H1 (cell line): ENCODE measurements at regions not wholly inside any gene's neighbourhood (a gene's known extent, or its start where the extent isn't known, plus 50 kb on each side); places are given as distances from the start of the nearest gene placed in this dataset.

Experiments used
- EZH2 ChIP-seq: fragments of 200-600 bp; sonication (generic); IDR thresholded peaks from 2 replicates; pipeline ENCODE4 v1.7.1; 2012; ENCODE audit warnings: low read depth, mild to moderate bottlenecking, moderate library complexity, low read length, inconsistent platforms; ENCODE audit not compliant: severe bottlenecking
- JUND ChIP-seq: IDR thresholded peaks from 2 replicates; pipeline ENCODE4 v1.6.1; 2011; ENCODE audit warnings: mild to moderate bottlenecking, improper control_type of control experiment, low read length
- KDM5A ChIP-seq: fragments of 200-600 bp; IDR thresholded peaks from 2 replicates; pipeline ENCODE4 v1.7.1; 2012; ENCODE audit warnings: mild to moderate bottlenecking, low read length, inconsistent platforms, mixed read lengths
- POLR2A ChIP-seq, 2 experiments: IDR thresholded peaks; 1 replicate in 1 of 2; 2 replicates in 1 of 2; pipeline ENCODE4 v1.6.1; 2011; ENCODE audit warnings: low read depth in 2 of 2, low read length in 2 of 2, mild to moderate bottlenecking in 2 of 2; ENCODE audit errors: control extremely low read depth in 1 of 2
- SP2 ChIP-seq: IDR thresholded peaks from 2 replicates; pipeline ENCODE4 v1.6.1; 2012; ENCODE audit warnings: mild to moderate bottlenecking, low read length, inconsistent platforms
- TEAD4 ChIP-seq: IDR thresholded peaks from 2 replicates; pipeline ENCODE4 v1.6.1; 2012; ENCODE audit warnings: low read depth, low read length, inconsistent platforms, mixed read lengths

DNA sequence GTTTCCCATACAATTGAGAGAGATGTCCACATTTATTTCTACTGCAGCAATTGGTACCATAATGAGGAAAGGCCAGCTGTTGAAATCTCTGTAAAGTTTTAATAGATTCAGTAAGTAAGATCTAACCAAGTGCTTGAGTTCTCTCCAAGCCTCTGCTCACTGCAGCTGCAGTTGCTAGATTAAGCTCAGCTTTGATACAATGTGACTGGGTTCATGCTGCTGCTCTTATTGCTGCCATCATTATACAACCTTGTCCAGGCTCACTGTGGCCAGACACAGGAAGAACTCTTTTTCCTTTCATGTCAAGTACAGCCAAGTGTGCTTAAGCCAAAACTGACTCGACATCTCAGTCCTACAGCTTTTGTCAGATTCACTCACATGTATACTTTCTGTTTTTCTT is 423.5 kb downstream of the GJA1 start:
- no peak for TF ChIP-seq JUND
- no peak for TF ChIP-seq POLR2A (IDR thresholded peaks at IDR 0.05; ENCODE audit: control extremely low read depth in 1 of 2, low read depth in 2 of 2, low read length in 2 of 2)
- no peak for TF ChIP-seq KDM5A
- no peak for TF ChIP-seq SP2
- TF ChIP-seq EZH2 = no peak
- TF ChIP-seq TEAD4 = no peak
